ENCODE measurements at regions not wholly inside any gene's neighbourhood (a gene's known extent, or its start where the extent isn't known, plus 50 kb on each side); places are given as distances from the start of the nearest gene placed in this dataset.
"Not testable (repeated sequence)": the region's sequence is repeated elsewhere in the genome, so short reads cannot be mapped to it uniquely, and the experiment has no call there.

- DNase-seq (ENCODE audit: low read depth) = no peak
- no peak overlapping the region for H3K4me3 ChIP-seq (ENCODE audit: low read length)
- TF ChIP-seq CTCF (conservative IDR thresholded peaks at IDR 0.05; ENCODE audit: low read depth, low read length) = no peak
Measured at GRCh38 chr18:1092228-1092627, 187.6 kb downstream of the ADCYAP1 start.

- TF ChIP-seq CTCF (conservative IDR thresholded peaks at IDR 0.05; ENCODE audit: low read depth, low read length) = no peak
- H3K4me3 ChIP-seq (ENCODE audit: low read length) = no peak overlapping the region
- peak; percentile 6 for DNase-seq (ENCODE audit: low read depth)
Measured at GRCh38 chr18:1094409-1094808, 189.7 kb downstream of the ADCYAP1 start.

- not testable (repeated sequence) for DNase-seq (ENCODE audit: low read depth)
Measured at GRCh38 chr18:1097991-1098735, 193.5 kb downstream of the ADCYAP1 start.

GRCh38 chr18:1102848-1103247 is 198.2 kb downstream of the ADCYAP1 start:
- DNase-seq (ENCODE audit: low read depth) = no peak
- TF ChIP-seq CTCF (conservative IDR thresholded peaks at IDR 0.05; ENCODE audit: low read depth, low read length) = no peak
- H3K4me3 ChIP-seq (ENCODE audit: low read length) = no peak overlapping the region

More at GRCh38 chr18:1097991-1098735, 193.5 kb downstream of the ADCYAP1 start:
- not testable (repeated sequence) for H3K4me3 ChIP-seq (ENCODE audit: low read length)

- no peak for DNase-seq (ENCODE audit: low read depth)
- H3K4me3 ChIP-seq (ENCODE audit: low read length) = no peak overlapping the region
- no peak for TF ChIP-seq CTCF (conservative IDR thresholded peaks at IDR 0.05; ENCODE audit: low read depth, low read length)
Measured at GRCh38 chr18:1103537-1103936, 198.9 kb downstream of the ADCYAP1 start.

GRCh38 chr18:1104181-1104881 is 199.7 kb downstream of the ADCYAP1 start:
- no peak for TF ChIP-seq CTCF (conservative IDR thresholded peaks at IDR 0.05; ENCODE audit: low read depth, low read length)
- H3K4me3 ChIP-seq (ENCODE audit: low read length) = no peak overlapping the region
- DNase-seq (ENCODE audit: low read depth) = peak; percentile 79

- no peak for DNase-seq (ENCODE audit: low read depth)
- H3K4me3 ChIP-seq (ENCODE audit: low read length) = no peak overlapping the region
- no peak for TF ChIP-seq CTCF (conservative IDR thresholded peaks at IDR 0.05; ENCODE audit: low read depth, low read length)
Measured at GRCh38 chr18:1124495-1124894, 219.8 kb downstream of the ADCYAP1 start.

All from retinal pigment epithelial cell (primary cell).